Daoy (cell line): ENCODE measurements at regions not wholly inside any gene's neighbourhood (a gene's known extent, or its start where the extent isn't known, plus 50 kb on each side); places are given as distances from the start of the nearest gene placed in this dataset.

Experiments
- DNase-seq: peaks from one replicate; pipeline ENCODE4 v3.0.0-alpha.2; 2015; ENCODE audit warnings: low read depth

DNA sequence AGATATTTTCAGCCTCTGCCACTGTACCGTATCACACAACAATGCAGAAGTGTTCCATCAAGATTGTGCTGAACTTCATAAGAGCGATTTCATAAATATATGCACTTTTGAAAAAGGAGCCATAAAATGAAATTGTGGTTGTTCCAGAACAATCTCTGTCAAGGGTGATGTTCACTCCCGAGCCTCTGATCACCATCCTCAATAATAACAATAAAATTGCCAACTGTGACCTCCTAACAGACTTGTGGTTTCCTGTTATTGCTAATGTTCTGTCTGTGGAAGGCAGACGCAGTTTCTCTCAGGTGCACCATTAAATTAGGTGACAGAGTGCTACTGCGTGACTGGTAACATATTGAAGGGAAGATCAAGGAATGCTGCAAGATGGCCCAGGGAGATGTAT is 383.7 kb downstream of the SOCS6 start:
- DNase-seq = no peak

DNA sequence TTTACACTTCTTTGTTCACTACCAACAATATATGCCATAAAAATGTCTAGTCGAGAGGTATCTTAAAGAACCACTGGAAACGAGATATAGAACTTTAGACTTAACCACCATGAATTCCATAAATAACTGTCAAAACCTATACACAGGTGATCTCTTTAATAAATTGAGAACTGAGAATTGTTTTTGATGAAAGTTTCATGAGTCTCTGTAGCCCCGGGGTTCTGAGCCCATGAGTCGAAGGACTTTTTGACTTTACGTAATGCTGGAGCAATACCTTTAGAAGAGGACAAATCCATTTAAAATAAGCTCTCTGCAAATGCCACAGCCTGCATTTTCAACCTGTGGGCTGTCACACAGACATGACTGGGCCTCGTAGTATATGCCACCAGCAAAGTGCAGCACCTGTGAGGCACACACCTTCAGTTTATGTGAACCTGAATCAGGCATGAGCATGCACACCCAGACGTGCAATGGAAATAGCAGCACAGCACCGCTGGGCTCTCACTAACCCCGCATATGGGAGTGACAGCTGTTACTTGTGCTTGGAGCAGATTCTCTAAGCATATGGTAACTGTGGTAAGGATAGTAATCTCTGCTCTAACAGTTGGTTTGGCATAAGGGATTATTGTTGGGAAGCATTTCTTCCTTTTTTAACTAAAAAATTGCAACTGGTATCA is 383.2 kb downstream of the SOCS6 start:
- DNase-seq = no peak

DNA sequence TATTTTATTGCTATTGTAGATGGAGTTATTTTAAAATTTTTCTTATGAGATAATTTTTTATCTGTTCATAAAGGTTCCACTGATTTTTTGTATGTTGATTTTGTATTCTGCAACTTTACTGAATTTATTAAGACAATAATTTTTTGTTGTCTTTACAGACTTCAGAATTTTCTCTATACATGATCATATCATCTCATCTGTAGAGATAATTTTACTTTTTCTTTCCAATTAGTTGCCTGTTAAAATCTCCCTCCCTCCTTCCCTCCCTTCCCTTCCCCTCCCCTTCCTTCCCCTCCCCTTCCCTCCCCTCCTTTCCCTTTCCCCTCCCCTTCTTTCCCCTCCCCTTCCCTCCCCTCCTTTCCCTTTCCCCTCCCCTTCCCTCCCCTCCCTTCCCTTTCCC is 378.1 kb downstream of the SOCS6 start:
- DNase-seq = no peak

DNA sequence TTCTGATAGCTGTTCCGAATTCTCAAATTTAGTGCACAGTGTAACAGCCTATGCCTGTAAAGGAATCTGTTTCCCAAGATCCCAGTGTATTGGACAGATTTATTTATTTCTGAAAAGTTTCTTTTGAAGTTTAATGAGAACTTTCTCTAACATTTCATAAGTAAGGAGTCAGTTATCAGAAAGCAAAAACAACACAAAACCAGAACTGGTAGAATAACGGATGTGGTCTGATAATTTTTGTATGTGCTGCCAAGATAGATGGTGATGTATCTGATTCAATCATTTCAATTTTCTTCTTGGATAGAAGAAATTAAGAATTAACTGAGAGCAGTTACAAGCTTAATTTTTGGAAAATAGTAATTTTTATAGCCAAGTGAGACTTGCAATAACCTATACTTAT is 374.3 kb downstream of the SOCS6 start:
- DNase-seq = no peak

DNA sequence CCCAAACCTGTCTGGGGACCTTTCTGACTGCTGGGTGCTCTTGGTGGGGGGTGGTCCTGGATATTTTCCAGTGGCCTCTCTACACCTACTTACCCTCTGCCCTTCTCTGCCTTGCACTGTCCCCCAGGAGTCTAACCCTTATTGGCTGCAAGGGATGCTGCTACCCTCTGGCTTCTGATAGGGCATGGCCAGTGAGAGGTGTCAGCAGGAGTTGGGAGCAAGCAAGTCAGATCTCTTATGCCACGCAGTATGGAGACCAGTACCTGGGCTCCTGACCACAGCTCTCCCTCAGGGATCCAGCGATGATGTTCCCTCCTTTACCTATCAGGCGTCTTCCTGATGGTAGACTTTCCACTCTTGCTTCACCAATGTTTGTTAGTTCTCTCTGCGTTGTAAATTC is 373.7 kb downstream of the SOCS6 start:
- DNase-seq = no peak

DNA sequence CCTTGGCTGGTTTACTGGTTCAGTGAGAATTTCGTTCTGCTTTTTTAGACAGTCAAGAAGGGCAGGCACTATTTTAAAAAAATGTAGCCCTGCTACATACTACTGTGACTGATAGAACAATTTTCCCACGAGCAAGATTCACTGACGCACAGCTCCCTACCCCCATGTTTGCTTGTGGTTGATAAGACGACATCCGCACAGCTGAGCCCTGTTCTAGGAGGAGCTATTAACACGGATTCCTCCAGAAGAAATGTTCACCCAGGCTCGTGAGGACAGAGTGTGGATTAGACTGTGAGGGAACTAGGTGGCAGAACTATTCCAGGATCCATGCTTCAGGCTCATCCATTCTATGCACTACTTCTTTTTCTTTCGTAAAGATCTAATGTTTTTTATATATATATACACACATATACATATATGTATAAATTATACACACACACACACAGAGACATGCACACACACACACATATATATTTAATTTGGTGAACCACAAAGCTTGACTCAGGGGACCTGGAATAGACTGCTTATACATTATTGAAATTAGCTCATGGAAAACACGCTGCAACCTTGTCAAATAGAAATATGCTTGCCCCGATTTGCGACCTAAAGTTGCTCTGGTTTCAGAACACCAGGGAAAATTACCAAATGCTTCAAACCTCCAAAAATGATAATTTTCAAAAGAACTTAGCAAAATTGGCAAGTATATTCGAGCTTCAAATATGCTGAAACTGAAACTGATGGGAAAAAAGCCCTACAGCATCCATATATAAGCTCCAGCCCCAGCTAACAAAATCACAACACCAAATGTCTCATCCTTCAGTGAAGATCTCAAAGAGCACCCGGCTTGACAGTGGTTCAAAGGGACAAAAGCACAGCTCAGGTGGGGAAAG is 370.4 kb downstream of the SOCS6 start:
- DNase-seq = peak; percentile 59

DNA sequence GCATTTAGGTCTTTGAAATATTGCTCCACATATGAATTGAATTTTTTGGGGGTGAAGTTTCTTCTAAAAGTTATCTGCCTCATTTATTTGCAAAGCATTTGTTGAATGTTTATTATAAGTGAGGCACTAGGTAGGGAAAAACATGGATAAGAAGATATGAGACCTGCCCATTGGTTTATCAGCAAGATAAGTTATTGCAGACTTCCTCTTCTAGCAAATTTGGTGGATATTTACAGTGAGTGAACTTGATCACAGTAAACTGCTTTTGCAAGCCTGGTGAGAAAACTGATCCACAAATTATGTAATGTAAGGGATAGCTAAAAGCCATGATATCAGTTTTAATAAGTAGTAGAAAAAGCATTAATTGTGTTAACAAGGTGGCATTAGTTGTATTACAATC is 364.8 kb downstream of the SOCS6 start:
- no peak for DNase-seq

DNA sequence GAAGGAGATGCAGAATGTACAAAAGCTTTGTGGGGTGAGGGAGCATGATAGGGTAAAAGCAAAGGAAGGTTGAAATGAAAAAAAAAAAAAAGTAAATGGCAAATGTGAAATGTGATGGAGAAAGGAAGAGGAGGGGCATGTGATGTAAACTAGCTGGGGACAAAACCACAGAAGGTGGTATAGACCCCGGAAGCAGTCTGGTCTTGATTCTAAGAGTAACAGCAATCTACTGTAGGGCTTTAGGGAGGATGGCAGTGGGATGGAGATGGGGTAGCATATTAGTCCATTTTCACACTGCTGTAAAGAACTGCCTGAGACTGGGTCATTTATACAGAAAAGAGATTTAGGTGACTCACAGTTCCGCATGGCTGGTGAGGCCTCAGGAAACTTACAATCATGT is 362.0 kb downstream of the SOCS6 start:
- DNase-seq = no peak

DNA sequence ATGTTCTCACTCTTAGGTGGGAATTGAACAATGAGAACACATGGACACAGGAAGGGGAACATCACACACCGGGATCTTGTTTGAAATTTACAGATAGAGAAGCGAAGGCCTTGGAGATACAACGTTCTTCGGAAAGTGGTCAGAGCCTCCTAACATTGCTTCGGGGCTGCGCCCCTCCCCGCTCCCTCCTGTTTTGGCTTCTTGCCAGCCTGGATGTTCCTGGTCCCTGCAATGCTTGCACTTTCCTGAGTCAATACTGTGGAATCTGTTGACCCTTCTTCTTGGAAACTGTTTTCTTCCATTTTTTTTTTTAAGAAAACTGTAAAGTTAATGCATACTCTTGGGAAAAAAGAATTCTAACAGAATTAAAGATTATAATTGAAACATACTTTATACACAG is 360.8 kb downstream of the SOCS6 start:
- DNase-seq = peak; percentile 10

DNA sequence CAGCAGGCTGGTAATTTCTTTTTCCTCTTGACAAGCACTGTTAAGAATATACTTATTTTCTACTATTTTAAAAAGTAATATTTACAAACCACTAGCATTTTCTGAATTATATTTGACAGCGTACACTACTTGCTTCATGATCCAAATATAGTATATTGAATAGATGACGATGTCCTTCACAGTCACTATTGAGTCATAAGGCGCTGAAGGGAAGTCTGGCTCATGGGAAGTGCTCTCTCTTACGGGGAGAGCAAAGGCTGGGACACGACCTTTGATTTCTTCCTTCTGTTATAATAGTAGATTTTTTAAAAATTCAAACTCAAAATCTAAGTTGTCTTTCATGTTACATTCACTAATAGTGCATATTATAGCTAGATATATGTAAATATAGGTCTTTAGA is 357.1 kb downstream of the SOCS6 start:
- DNase-seq = peak; percentile 5

DNA sequence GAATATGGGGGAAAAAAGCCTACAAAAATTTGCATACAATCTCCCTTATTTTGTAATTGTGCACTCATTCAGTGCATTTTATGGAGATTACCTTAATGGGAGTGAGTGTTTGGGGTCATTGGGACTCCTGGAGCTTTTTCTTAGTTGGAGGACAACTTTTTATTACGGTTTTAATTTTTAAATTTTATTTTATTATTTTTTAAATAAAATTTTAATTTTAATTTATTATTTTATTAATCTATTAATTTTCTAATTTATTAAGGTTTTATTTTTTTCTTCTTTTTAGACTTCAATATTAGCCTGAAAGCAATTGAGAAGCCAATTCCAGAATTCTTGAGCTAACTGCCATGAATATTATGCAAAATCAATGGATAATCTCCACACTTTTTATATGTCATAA is 355.0 kb downstream of the SOCS6 start:
- no peak for DNase-seq

DNA sequence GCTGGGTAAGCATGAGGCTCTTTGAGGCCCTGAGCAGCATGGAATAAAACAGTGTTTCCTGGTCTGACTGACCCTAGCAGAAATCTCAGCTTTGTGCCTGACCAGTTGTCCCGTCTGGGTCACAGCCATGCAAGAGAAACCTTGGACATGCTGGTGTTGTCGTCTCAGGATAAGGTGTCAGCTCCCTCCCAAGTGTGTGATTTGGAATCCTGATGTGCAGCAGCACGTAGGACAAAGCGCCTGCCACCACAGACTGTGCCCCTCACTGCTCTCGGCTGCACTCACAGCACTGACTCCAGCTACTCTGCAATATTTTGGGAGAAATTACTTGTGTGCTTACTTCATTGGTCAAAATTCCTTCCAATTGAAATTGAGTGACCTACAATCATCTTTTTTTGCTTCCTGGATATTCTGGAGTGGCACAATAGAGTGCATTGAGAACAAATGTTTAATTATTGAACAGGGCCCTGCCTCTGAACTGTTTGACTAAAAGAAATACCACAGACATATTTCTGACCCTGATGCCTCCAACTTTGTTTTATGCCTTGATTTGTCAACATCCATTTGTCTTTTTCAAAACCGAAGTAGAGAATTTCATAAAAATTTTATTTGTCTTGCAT is 352.4 kb downstream of the SOCS6 start:
- DNase-seq = no peak

DNA sequence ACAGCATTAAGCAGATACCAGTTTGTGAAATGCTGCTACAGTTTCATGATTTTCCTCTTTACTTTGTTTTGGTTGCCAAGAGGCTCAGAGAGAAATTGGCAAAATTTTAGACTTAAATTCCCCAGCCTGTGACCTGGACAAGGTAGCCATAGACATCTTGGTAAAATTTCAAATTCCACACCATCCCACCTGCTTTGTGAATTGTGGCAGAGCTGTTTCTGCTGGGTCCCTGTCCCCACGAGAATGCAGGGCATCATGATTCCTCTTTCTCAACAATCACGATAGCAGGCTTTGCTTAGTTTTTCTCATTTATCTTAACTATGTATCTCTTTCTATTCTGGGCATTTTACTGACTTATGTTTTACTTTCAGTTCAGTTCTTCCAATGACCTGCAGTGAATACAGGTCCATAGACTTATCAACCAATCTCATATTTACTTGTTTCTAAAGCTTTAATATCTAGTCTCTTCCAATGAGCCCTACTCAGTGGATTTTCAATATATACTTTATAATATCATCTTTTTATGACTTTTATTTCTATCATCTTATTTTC is 351.6 kb downstream of the SOCS6 start:
- no peak for DNase-seq

DNA sequence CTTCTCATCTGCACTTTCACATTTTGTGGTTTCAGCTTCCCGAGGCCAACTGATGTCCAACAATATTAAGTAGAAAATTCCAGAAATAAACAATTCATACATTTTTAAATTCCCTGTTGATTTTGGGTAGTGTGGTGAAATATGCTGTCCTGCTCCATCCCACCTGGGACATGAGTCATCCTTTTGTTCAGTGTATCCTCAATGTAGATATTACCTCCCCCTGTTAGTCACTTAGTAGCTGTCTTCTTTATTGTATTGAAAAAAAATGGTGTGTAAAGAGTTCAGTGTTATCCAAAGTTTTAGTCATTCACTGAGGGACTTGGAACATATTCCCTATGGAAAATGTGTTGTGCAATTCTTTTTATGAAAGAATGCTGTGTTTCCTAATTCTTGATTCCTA is 348.1 kb downstream of the SOCS6 start:
- no peak for DNase-seq

DNA sequence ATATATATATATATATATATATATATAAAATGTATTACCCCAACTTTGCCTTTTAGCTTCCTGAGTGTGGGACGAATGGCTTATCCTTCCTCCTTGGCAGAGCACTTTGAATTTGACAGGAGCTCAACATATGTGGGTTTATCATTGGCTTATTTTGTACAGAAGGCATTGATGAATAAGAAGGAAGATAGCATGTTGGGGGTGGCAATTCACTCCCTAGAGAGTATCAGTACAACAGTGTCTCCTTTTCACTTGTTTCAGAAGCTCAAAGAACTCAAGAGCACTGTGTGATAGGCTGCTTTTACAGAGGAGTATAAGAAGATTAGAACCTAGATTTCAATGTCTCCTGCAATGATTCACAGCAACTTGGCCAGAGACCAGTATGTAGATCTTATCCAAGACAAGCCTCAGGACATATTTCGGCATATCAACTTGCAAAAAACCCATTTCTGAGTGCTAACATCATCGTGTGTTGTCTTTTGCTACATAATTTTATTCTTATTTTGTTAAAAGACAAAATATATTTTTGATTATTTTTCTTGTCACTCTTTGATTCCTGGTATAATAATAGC is 345.8 kb downstream of the SOCS6 start:
- DNase-seq = no peak

DNA sequence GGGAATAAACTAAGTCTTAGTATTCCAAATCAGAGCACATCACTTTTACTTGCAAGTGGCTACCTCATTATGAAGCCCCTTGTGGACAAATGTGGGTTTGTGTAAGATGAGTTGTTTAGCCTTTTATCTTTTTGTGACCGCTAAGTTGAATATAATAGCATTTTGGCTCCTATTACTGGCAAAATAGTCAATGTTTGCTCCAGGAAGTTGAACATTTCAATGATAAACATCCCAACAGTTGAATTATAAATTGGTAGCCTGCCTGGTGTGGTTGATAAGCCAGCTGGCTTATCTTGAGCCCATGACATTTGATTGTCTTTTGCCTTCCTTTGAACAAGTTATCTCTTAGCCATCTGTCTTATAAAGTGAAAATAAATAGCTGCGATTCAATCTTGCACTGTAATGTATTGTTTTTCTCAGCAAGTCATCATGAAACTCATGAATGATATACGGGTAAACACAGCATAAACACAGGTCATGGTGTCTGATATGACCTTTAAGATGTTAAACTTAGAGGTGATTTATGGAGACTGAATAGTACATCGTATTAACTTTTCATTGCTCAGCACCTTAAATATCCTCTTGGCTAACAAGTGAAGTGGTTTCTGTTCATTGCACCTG is 338.4 kb downstream of the SOCS6 start:
- DNase-seq = no peak

DNA sequence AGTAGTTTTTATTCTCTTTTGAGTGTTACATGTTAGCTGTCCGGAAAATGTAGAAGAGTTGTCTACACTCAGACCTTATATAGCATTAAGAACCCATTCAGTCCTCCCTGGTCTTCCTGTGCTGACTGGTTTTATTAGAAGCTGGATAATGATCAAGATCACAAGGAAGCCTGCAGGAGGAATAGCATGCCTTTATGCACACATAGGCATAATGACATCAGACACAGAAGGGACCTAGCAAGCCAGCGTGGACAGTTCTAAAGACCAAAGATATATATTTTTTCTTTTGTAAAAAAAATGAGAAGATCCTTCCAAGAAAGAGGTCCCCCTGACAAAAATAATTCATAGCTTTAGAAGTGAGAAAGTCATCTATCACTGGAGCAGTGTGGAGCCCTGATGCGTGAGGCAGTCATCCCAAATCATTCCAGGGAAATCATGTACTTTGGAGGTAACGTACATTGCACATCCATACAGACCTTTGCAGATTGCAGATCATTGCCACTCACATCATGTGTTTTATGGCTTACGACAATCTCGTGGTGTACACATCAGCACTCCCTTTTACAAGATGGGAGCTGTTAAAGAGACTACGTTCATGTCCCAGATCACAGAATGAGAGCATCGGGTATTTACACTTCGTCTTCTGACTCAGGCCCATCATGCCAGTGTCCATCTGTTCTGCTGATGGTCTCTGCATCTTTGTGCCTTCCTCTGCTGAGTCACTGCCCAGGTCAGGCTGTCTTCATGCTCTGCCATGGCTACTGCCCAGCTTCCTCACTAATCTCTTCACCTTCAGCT is 334.0 kb downstream of the SOCS6 start:
- no peak for DNase-seq

DNA sequence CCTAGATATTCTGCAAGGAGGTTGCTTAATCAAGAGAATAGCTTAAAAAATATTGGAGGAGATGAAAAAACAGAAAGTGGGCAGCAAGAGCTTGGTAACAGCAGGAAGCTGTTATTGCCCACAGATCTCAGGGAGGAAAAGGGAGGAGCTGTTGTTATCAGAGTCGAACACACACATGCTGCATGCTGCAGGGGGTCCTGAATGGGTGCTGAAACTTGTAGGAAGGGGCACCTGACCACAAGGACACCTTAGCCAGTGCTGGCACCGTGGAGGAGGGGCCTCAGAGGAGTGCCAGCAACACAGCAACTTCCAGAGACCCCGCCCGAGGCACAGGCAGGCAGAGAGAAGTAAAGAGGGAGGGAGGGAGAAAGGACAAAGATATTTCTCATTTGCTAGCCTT is 332.9 kb downstream of the SOCS6 start:
- no peak for DNase-seq

DNA sequence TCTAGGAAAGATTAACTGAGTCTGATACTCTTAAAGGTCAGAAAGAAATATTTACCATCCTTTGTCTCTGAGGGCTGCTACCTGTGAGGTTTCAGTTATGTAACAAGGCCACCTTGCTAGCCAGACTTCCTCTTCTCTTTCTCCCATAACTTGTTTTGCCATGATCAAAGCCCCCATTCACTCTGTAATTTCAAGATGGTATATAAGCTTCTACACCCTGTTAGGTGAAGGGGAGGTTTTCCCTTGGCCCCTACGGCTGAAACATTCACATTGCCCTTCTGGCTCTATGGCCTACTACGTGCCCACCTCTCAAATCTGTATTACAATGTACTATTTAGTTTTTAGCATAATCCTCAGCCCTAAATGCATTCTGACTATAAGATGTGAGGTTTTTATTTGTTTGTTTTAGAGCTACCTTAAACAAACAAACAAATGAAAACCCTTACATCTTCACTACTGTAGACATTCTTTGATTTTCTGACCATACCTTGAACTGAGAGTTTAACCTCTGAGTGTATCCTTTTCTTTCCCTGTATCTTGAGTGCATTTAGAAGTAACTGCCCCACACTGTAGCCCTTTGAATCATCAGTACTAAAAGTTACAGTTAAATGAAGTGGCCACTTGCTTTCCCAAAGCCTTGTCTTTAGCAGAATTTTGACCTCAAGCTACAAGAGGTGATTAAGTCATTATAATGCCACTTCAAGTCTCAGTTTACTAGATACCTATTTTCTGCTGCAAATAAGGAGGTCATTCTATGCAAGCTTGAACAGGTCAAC is 332.2 kb downstream of the SOCS6 start:
- DNase-seq = no peak
